KMS-11 (cell line): ENCODE measurements at regions not wholly inside any gene's neighbourhood (a gene's known extent, or its start where the extent isn't known, plus 50 kb on each side); places are given as distances from the start of the nearest gene placed in this dataset.

Source experiments
- H2AFZ ChIP-seq: fragments of 200-600 bp; sonication (generic); 2 replicates; pipeline ENCODE4 v1.6.1; 2016; ENCODE audit warnings: antibody characterized with exemption, mixed run types, low read depth
- H3K27ac ChIP-seq: fragments of 200-600 bp; sonication (generic); 2 replicates; pipeline ENCODE4 v1.6.1; 2016; ENCODE audit warnings: mild to moderate bottlenecking, mixed run types
- H3K27me3 ChIP-seq: fragments of 200-600 bp; sonication (generic); 2 replicates; pipeline ENCODE4 v1.6.1; 2017; ENCODE audit warnings: mild to moderate bottlenecking, low read depth, mixed run types, moderate library complexity; ENCODE audit not compliant: insufficient read depth
- H3K36me3 ChIP-seq: fragments of 200-600 bp; sonication (generic); 2 replicates; pipeline ENCODE4 v1.6.1; 2017; ENCODE audit warnings: mild to moderate bottlenecking, mixed run types; ENCODE audit not compliant: insufficient read depth
- H3K4me1 ChIP-seq: fragments of 200-600 bp; sonication (generic); 2 replicates; pipeline ENCODE4 v1.6.1; 2016; ENCODE audit warnings: mild to moderate bottlenecking, low read depth, mixed run types; ENCODE audit not compliant: poor library complexity, severe bottlenecking
- H3K4me2 ChIP-seq: fragments of 200-600 bp; sonication (generic); 2 replicates; pipeline ENCODE4 v1.7.0; 2016; ENCODE audit warnings: mild to moderate bottlenecking, mixed run types
- H3K4me3 ChIP-seq: fragments of 200-600 bp; sonication (generic); IDR thresholded peaks from 2 replicates; pipeline ENCODE4 v1.6.1; 2017; ENCODE audit warnings: low read depth, low read length, mixed read lengths; ENCODE audit not compliant: insufficient read depth
- H3K79me2 ChIP-seq: fragments of 200-600 bp; sonication (generic); 2 replicates; pipeline ENCODE4 v1.6.1; 2016; ENCODE audit warnings: low read depth, mixed run types; ENCODE audit not compliant: insufficient read depth
- H3K9ac ChIP-seq: fragments of 200-600 bp; sonication (generic); 2 replicates; pipeline ENCODE4 v1.6.1; 2016; ENCODE audit warnings: mild to moderate bottlenecking, mixed run types
- H4K20me1 ChIP-seq: fragments of 200-600 bp; sonication (generic); 2 replicates; pipeline ENCODE4 v1.6.1; 2016; ENCODE audit warnings: mild to moderate bottlenecking, mixed run types; ENCODE audit not compliant: insufficient read depth
- CTCF ChIP-seq: fragments of 200-600 bp; sonication (generic); conservative IDR thresholded peaks from 2 replicates; pipeline ENCODE4 v1.6.1; 2017; ENCODE audit warnings: low read depth, mild to moderate bottlenecking, antibody characterized with exemption, low read length, moderate library complexity, mixed read lengths

- no peaks in the 10 kb centered on the region for H3K4me1 ChIP-seq
- no peak overlapping the region for H3K9ac ChIP-seq
- H3K36me3 ChIP-seq = no peaks in the 10 kb centered on the region
- no peak overlapping the region for H2AFZ ChIP-seq
- no peaks in the 10 kb centered on the region for H3K27me3 ChIP-seq
- H4K20me1 ChIP-seq = no peaks in the 10 kb centered on the region
- H3K27ac ChIP-seq = no peak overlapping the region
- no peak overlapping the region for H3K4me2 ChIP-seq
- no peak for TF ChIP-seq CTCF
- H3K79me2 ChIP-seq = no peaks in the 10 kb centered on the region
- H3K4me3 ChIP-seq = no peak overlapping the region
Observed at GRCh38 chr3:80086426-80086825, 318.6 kb upstream of the ROBO1 start.

GRCh38 chr3:80079886-80080285 is 312.1 kb upstream of the ROBO1 start:
- Histone ChIP-seq H3K27me3 (no peaks in the 10 kb centered on the region), H3K79me2 (no peaks in the 10 kb centered on the region), H2AFZ (no peak overlapping the region), H3K27ac (no peak overlapping the region), H3K36me3 (no peaks in the 10 kb centered on the region), H3K4me2 (no peak overlapping the region), H3K9ac (no peak overlapping the region), H3K4me3 (no peak overlapping the region), H3K4me1 (no peaks in the 10 kb centered on the region), H4K20me1 (no peaks in the 10 kb centered on the region)
- TF ChIP-seq CTCF = no peak

- no peaks in the 10 kb centered on the region for H3K79me2 ChIP-seq
- no peak overlapping the region; the same call in 1 of the 2 replicates for H2AFZ ChIP-seq
- H3K4me3 ChIP-seq = no peak overlapping the region
- no peaks in the 10 kb centered on the region for H3K4me1 ChIP-seq
- no peaks in the 10 kb centered on the region for H3K27me3 ChIP-seq
- TF ChIP-seq CTCF = no peak
- H3K4me2 ChIP-seq = 0 out of 2 replicates have a peak overlapping the region, but pooled peaks have one; percentile 6
- H3K36me3 ChIP-seq = no peaks in the 10 kb centered on the region
- no peaks in the 10 kb centered on the region for H4K20me1 ChIP-seq
- H3K27ac ChIP-seq = no peak overlapping the region
- H3K9ac ChIP-seq = no peak overlapping the region
Observed at GRCh38 chr3:80068459-80068858, 300.7 kb upstream of the ROBO1 start.

- no peaks in the 10 kb centered on the region for H3K4me1 ChIP-seq
- no peak overlapping the region for H3K4me2 ChIP-seq
- no peak overlapping the region for H3K27ac ChIP-seq
- H3K9ac ChIP-seq = no peak overlapping the region
- no peaks in the 10 kb centered on the region for H3K36me3 ChIP-seq
- no peak overlapping the region for H2AFZ ChIP-seq
- H3K27me3 ChIP-seq = no peaks in the 10 kb centered on the region
- no peak for TF ChIP-seq CTCF
- no peaks in the 10 kb centered on the region for H3K79me2 ChIP-seq
- no peak overlapping the region for H3K4me3 ChIP-seq
- no peaks in the 10 kb centered on the region for H4K20me1 ChIP-seq
Observed at GRCh38 chr3:80063535-80063934, 295.7 kb upstream of the ROBO1 start.
